ENCODE measurements at regions not wholly inside any gene's neighbourhood (a gene's known extent, or its start where the extent isn't known, plus 50 kb on each side); places are given as distances from the start of the nearest gene placed in this dataset.

- ChIA-PET CTCF (no interaction called here), POLR2A (no interaction called here)
- TF ChIP-seq FOXM1 (IDR thresholded peaks at IDR 0.05; ENCODE audit: borderline replicate concordance) (no peak), L3MBTL2 (conservative IDR thresholded peaks at IDR 0.05) (no peak), CTBP1 (IDR thresholded peaks at IDR 0.05; ENCODE audit: borderline replicate concordance) (no peak), FOXA1 (IDR thresholded peaks at IDR 0.05) (no peak), NFRKB (IDR thresholded peaks at IDR 0.05) (no peak), ARNT (IDR thresholded peaks at IDR 0.05) (no peak), HDGF (IDR thresholded peaks at IDR 0.05; ENCODE audit: borderline replicate concordance) (no peak), ZNF384 (IDR thresholded peaks at IDR 0.05) (no peak), PKNOX1 (IDR thresholded peaks at IDR 0.05) (no peak), BHLHE40 (IDR thresholded peaks at IDR 0.05; ENCODE audit: borderline replicate concordance) (no peak), ELF4 (IDR thresholded peaks at IDR 0.05) (no peak)
- DNase-seq (ENCODE audit: extremely low spot score): no peak
Observed at GRCh38 chr6:87788141-87788540, 86.1 kb upstream of the AKIRIN2 start.

GRCh38 chr6:87785229-87785862 is 83.3 kb upstream of the AKIRIN2 start:
- no peak for TF ChIP-seq FOXK2 (IDR thresholded peaks at IDR 0.05)
- TF ChIP-seq FOXA1 (IDR thresholded peaks at IDR 0.05): no peak
- TF ChIP-seq ARNT (IDR thresholded peaks at IDR 0.05): no peak
- no peak for TF ChIP-seq L3MBTL2 (conservative IDR thresholded peaks at IDR 0.05)
- TF ChIP-seq PKNOX1 (IDR thresholded peaks at IDR 0.05): no peak
- TF ChIP-seq BHLHE40 (IDR thresholded peaks at IDR 0.05; ENCODE audit: borderline replicate concordance): no peak
- no peak for TF ChIP-seq TARDBP (IDR thresholded peaks at IDR 0.05)
- TF ChIP-seq CTBP1 (IDR thresholded peaks at IDR 0.05; ENCODE audit: borderline replicate concordance): no peak
- TF ChIP-seq SUZ12 (IDR thresholded peaks at IDR 0.05): no peak
- no peak for TF ChIP-seq FOXM1 (IDR thresholded peaks at IDR 0.05; ENCODE audit: borderline replicate concordance)
- TF ChIP-seq NFRKB (IDR thresholded peaks at IDR 0.05): no peak
- no peak for TF ChIP-seq LEF1 (IDR thresholded peaks at IDR 0.05; ENCODE audit: borderline replicate concordance)
- TF ChIP-seq ZNF384 (IDR thresholded peaks at IDR 0.05): no peak
- TF ChIP-seq ELF4 (IDR thresholded peaks at IDR 0.05): no peak
- TF ChIP-seq SP1 (IDR thresholded peaks at IDR 0.05): no peak
- no peak for DNase-seq (ENCODE audit: extremely low spot score)
- ChIA-PET POLR2A (no interaction called here), CTCF (no interaction called here)

- CTCF ChIA-PET: no interaction called here
- POLR2A ChIA-PET: no interaction called here
- no peak for TF ChIP-seq PKNOX1 (IDR thresholded peaks at IDR 0.05)
- TF ChIP-seq SUZ12 (IDR thresholded peaks at IDR 0.05): no peak
- TF ChIP-seq ELF4 (IDR thresholded peaks at IDR 0.05): no peak
- TF ChIP-seq FOXA1 (IDR thresholded peaks at IDR 0.05): no peak
- TF ChIP-seq BHLHE40 (IDR thresholded peaks at IDR 0.05; ENCODE audit: borderline replicate concordance): no peak
- TF ChIP-seq LEF1 (IDR thresholded peaks at IDR 0.05; ENCODE audit: borderline replicate concordance): no peak
- TF ChIP-seq ZNF384 (IDR thresholded peaks at IDR 0.05): no peak
- no peak for TF ChIP-seq FOXK2 (IDR thresholded peaks at IDR 0.05)
- no peak for TF ChIP-seq NFRKB (IDR thresholded peaks at IDR 0.05)
- no peak for TF ChIP-seq SP1 (IDR thresholded peaks at IDR 0.05)
- no peak for TF ChIP-seq HDGF (IDR thresholded peaks at IDR 0.05; ENCODE audit: borderline replicate concordance)
- TF ChIP-seq TARDBP (IDR thresholded peaks at IDR 0.05): no peak
- no peak for TF ChIP-seq CTBP1 (IDR thresholded peaks at IDR 0.05; ENCODE audit: borderline replicate concordance)
- TF ChIP-seq FOXM1 (IDR thresholded peaks at IDR 0.05; ENCODE audit: borderline replicate concordance): no peak
- no peak for TF ChIP-seq ARNT (IDR thresholded peaks at IDR 0.05)
- no peak for TF ChIP-seq L3MBTL2 (conservative IDR thresholded peaks at IDR 0.05)
- no peak for DNase-seq (ENCODE audit: extremely low spot score)
Observed at GRCh38 chr6:87784690-87785089, 82.7 kb upstream of the AKIRIN2 start.

DNA sequence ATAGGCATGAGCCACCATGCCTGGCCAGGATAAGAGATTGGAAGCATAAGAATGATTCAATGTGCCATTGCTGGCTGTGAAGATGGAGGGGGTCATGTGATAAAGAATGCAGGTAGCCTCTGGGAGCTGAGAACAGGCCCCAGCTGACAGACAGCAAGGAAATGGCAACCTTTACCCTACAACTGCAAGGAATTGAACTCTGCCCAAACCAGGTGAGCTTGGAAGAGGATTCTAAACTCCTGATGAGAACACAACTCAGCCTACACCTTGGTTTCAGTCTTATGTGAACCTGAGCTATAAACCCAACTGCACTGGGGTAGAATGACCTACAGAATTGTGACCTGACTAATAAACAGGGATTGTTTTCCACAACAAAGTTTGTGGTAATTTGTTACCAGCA is 82.0 kb upstream of the AKIRIN2 start:
- no peak for TF ChIP-seq PKNOX1 (IDR thresholded peaks at IDR 0.05)
- no peak for TF ChIP-seq FOXK2 (IDR thresholded peaks at IDR 0.05)
- TF ChIP-seq ARNT (IDR thresholded peaks at IDR 0.05): no peak
- no peak for TF ChIP-seq SUZ12 (IDR thresholded peaks at IDR 0.05)
- TF ChIP-seq FOXM1 (IDR thresholded peaks at IDR 0.05; ENCODE audit: borderline replicate concordance): no peak
- no peak for TF ChIP-seq ZNF384 (IDR thresholded peaks at IDR 0.05)
- POLR2A ChIA-PET: no interaction called here
- no peak for DNase-seq (ENCODE audit: extremely low spot score)
- CTCF ChIA-PET: no interaction called here

GRCh38 chr6:87779542-87779941 is 77.5 kb upstream of the AKIRIN2 start:
- no peak for TF ChIP-seq SUZ12 (IDR thresholded peaks at IDR 0.05)
- no peak for TF ChIP-seq TARDBP (IDR thresholded peaks at IDR 0.05)
- TF ChIP-seq LEF1 (IDR thresholded peaks at IDR 0.05; ENCODE audit: borderline replicate concordance): no peak
- TF ChIP-seq BHLHE40 (IDR thresholded peaks at IDR 0.05; ENCODE audit: borderline replicate concordance): no peak
- TF ChIP-seq ELF4 (IDR thresholded peaks at IDR 0.05): no peak
- TF ChIP-seq PKNOX1 (IDR thresholded peaks at IDR 0.05): no peak
- TF ChIP-seq L3MBTL2 (conservative IDR thresholded peaks at IDR 0.05): no peak
- TF ChIP-seq ZNF384 (IDR thresholded peaks at IDR 0.05): no peak
- TF ChIP-seq ARNT (IDR thresholded peaks at IDR 0.05): no peak
- TF ChIP-seq FOXA1 (IDR thresholded peaks at IDR 0.05): no peak
- no peak for TF ChIP-seq NFRKB (IDR thresholded peaks at IDR 0.05)
- TF ChIP-seq HDGF (IDR thresholded peaks at IDR 0.05; ENCODE audit: borderline replicate concordance): no peak
- TF ChIP-seq FOXK2 (IDR thresholded peaks at IDR 0.05): no peak
- no peak for TF ChIP-seq CTBP1 (IDR thresholded peaks at IDR 0.05; ENCODE audit: borderline replicate concordance)
- no peak for TF ChIP-seq FOXM1 (IDR thresholded peaks at IDR 0.05; ENCODE audit: borderline replicate concordance)
- TF ChIP-seq SP1 (IDR thresholded peaks at IDR 0.05): no peak
- POLR2A ChIA-PET: no interaction called here
- no peak for DNase-seq (ENCODE audit: extremely low spot score)
- CTCF ChIA-PET: no interaction called here

Data from HEK293T (cell line).